ENCODE measurements at regions not wholly inside any gene's neighbourhood (a gene's known extent, or its start where the extent isn't known, plus 50 kb on each side); places are given as distances from the start of the nearest gene placed in this dataset.

DNA sequence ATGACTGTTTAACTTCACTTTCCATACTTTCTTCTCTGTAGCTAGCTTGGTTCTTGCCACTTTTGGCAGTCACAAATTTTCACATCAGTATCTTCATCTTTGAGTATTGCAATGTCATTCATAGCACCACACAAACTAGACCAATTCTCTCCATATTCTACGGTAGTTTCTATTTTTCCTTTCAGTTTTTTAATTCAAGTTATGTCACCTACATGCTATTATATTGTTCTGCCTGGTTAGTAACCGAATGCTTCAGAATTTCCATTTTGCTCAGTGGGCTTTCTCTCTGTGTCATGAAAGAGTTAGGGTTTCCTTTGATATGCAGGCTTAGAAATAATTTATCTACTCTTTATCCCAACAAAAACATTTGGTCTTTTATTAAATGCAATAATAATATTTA is 896.5 kb downstream of the GATA3 start:
- no peak for TF ChIP-seq EZH2phosphoT487 (IDR thresholded peaks at IDR 0.05; ENCODE audit: insufficient read depth, low read depth)
- H3K36me3 ChIP-seq (ENCODE audit: low read depth), result no peaks in the 10 kb centered on the region
- no peak for DNase-seq
- H3K27me3 ChIP-seq (replicated peaks; ENCODE audit: insufficient read depth), result no peaks in the 10 kb centered on the region
- H3K4me1 ChIP-seq (ENCODE audit: insufficient read depth), result no peaks in the 10 kb centered on the region
- no peaks in the 10 kb centered on the region for H3K9me3 ChIP-seq (ENCODE audit: low read depth)
- 5 to 8% methylated on average over 2 of the region's 2 CpGs for WGBS, 2 experiments (ENCODE audit: low coverage in 1 of 2, low lambda C conversion rate in 2 of 2, missing lambda C conversion rate in 2 of 2)
- no peaks in the 10 kb centered on the region for H3K79me2 ChIP-seq (ENCODE audit: insufficient read depth)
- no peaks in the 10 kb centered on the region for H4K20me1 ChIP-seq (ENCODE audit: insufficient read depth)
- H3K4me2 ChIP-seq (ENCODE audit: unreplicated experiment), result no peak overlapping the region
- H3F3A ChIP-seq (ENCODE audit: insufficient read depth), result no peaks in the 10 kb centered on the region
- no peak overlapping the region for H3K9ac ChIP-seq
- no peaks in the 10 kb centered on the region for H3K9me2 ChIP-seq (ENCODE audit: insufficient read depth)
- H3K27ac ChIP-seq, result no peak overlapping the region
- in situ Hi-C loops (cut with MboI), result no loop called here
- H3K4me3 ChIP-seq, result no peak overlapping the region
- H2AFZ ChIP-seq, result no peak overlapping the region

DNA sequence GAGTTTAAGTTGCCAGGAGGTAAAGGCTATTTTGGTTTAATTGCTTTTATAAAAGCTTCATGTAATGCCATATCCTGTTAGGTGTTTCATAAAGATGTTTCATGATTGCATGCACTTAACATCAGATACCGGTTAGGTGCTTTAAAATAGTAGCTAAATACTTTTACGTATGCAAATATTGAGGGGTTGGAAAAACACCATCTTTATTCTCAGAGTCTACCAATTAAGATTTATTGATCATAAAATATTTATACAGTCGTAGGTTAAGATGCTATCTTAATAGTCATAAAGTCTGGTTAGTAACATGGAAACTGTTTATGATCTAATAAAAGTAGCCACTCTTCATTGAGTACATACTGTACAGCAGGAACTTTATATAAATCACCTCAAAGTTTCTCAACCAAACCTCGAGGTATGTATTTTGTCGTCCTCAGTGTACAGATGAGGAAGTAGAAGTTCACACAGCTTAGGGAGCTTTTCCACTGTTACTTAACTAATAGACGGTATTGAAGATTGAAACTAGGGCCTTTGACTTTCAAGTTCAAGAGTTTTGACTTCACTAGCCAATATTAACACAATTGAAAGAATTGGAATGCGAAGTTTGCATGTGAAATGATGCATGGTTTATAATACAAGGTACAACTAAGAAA is 897.1 kb downstream of the GATA3 start:
- no peak overlapping the region for H2AFZ ChIP-seq
- in situ Hi-C loops (cut with MboI), result no loop called here
- H3K9ac ChIP-seq, result no peak overlapping the region
- H3K4me2 ChIP-seq (ENCODE audit: unreplicated experiment), result no peak overlapping the region
- no peaks in the 10 kb centered on the region for H3K9me3 ChIP-seq (ENCODE audit: low read depth)
- H3K36me3 ChIP-seq (ENCODE audit: low read depth), result no peaks in the 10 kb centered on the region
- TF ChIP-seq EZH2phosphoT487 (IDR thresholded peaks at IDR 0.05; ENCODE audit: insufficient read depth, low read depth) (no peak), EZH2 (IDR thresholded peaks at IDR 0.05; ENCODE audit: insufficient read depth, poor library complexity, severe bottlenecking) (no peak)
- no peak overlapping the region for H3K4me3 ChIP-seq
- H3F3A ChIP-seq (ENCODE audit: insufficient read depth), result no peaks in the 10 kb centered on the region
- 17 to 27% methylated on average over 7 of the region's 7 CpGs for WGBS, 2 experiments (ENCODE audit: low coverage in 1 of 2, low lambda C conversion rate in 2 of 2, missing lambda C conversion rate in 2 of 2)
- no peak overlapping the region for H3K27ac ChIP-seq
- H3K27me3 ChIP-seq (replicated peaks; ENCODE audit: insufficient read depth), result no peaks in the 10 kb centered on the region
- no peaks in the 10 kb centered on the region for H4K20me1 ChIP-seq (ENCODE audit: insufficient read depth)
- no peak for DNase-seq
- no peaks in the 10 kb centered on the region for H3K79me2 ChIP-seq (ENCODE audit: insufficient read depth)
- H3K9me2 ChIP-seq (ENCODE audit: insufficient read depth), result no peaks in the 10 kb centered on the region
- no peaks in the 10 kb centered on the region for H3K4me1 ChIP-seq (ENCODE audit: insufficient read depth)

- no peak overlapping the region for H3K27ac ChIP-seq
- 20 to 29% methylated on average over 4 of the region's 4 CpGs for WGBS, 2 experiments (ENCODE audit: low coverage in 1 of 2, low lambda C conversion rate in 2 of 2, missing lambda C conversion rate in 2 of 2)
- no peak overlapping the region for H3K9ac ChIP-seq
- H3F3A ChIP-seq (ENCODE audit: insufficient read depth), result no peaks in the 10 kb centered on the region
- H3K27me3 ChIP-seq (replicated peaks; ENCODE audit: insufficient read depth), result no peaks in the 10 kb centered on the region
- DNase-seq, result no peak
- no peak overlapping the region for H2AFZ ChIP-seq
- TF ChIP-seq EZH2 (IDR thresholded peaks at IDR 0.05; ENCODE audit: insufficient read depth, poor library complexity, severe bottlenecking) (no peak), EZH2phosphoT487 (IDR thresholded peaks at IDR 0.05; ENCODE audit: insufficient read depth, low read depth) (no peak)
- no peaks in the 10 kb centered on the region for H3K9me2 ChIP-seq (ENCODE audit: insufficient read depth)
- no peak overlapping the region for H3K4me3 ChIP-seq
- no peaks in the 10 kb centered on the region for H4K20me1 ChIP-seq (ENCODE audit: insufficient read depth)
- in situ Hi-C loops (cut with MboI), result no loop called here
- no peaks in the 10 kb centered on the region for H3K9me3 ChIP-seq (ENCODE audit: low read depth)
- H3K36me3 ChIP-seq (ENCODE audit: low read depth), result no peaks in the 10 kb centered on the region
- H3K4me1 ChIP-seq (ENCODE audit: insufficient read depth), result no peaks in the 10 kb centered on the region
- H3K79me2 ChIP-seq (ENCODE audit: insufficient read depth), result no peaks in the 10 kb centered on the region
- H3K4me2 ChIP-seq (ENCODE audit: unreplicated experiment), result no peak overlapping the region
These were observed 901.9 kb downstream of the GATA3 start for GRCh38 chr10:8956400-8956799.

DNA sequence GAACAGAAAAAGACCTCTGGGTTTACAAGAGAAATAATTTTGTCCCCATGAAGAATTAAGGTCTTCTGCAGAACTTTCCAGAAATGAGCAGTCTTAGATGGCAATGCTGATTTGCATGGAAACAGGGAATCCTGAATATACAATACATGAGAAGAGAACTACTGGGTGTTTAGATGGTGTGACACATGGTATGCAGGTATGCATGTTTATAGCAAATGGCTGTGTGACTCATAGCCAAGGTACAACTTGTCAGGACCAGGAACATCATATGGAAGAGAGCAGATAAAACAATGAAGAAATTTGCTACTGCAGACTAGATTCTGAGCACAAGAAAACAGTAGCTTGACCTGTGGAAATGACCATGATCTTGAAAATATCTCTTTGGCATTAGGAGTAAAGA is 907.8 kb downstream of the GATA3 start:
- Histone ChIP-seq H3K9ac (no peak overlapping the region), H3K27me3 (replicated peaks; ENCODE audit: insufficient read depth) (no peaks in the 10 kb centered on the region)
- no peak for TF ChIP-seq EZH2phosphoT487 (IDR thresholded peaks at IDR 0.05; ENCODE audit: insufficient read depth, low read depth)
- no peak for TF ChIP-seq EZH2 (IDR thresholded peaks at IDR 0.05; ENCODE audit: insufficient read depth, poor library complexity, severe bottlenecking)

GRCh38 chr10:8967061-8967460 is 912.6 kb downstream of the GATA3 start:
- Histone ChIP-seq H3K4me1 (ENCODE audit: insufficient read depth) (no peaks in the 10 kb centered on the region), H3K4me3 (no peak overlapping the region), H4K20me1 (ENCODE audit: insufficient read depth) (no peaks in the 10 kb centered on the region), H3K79me2 (ENCODE audit: insufficient read depth) (no peaks in the 10 kb centered on the region), H3F3A (ENCODE audit: insufficient read depth) (no peaks in the 10 kb centered on the region), H3K9ac (no peak overlapping the region), H3K4me2 (ENCODE audit: unreplicated experiment) (no peak overlapping the region), H3K9me2 (ENCODE audit: insufficient read depth) (no peaks in the 10 kb centered on the region), H3K36me3 (ENCODE audit: low read depth) (no peaks in the 10 kb centered on the region), H3K9me3 (ENCODE audit: low read depth) (no peaks in the 10 kb centered on the region), H3K27me3 (replicated peaks; ENCODE audit: insufficient read depth) (no peaks in the 10 kb centered on the region), H2AFZ (no peak overlapping the region), H3K27ac (no peak overlapping the region)
- DNase-seq, result no peak
- TF ChIP-seq EZH2phosphoT487 (IDR thresholded peaks at IDR 0.05; ENCODE audit: insufficient read depth, low read depth) (no peak), EZH2 (IDR thresholded peaks at IDR 0.05; ENCODE audit: insufficient read depth, poor library complexity, severe bottlenecking) (no peak)
- WGBS, 2 experiments (ENCODE audit: low coverage in 1 of 2, low lambda C conversion rate in 2 of 2, missing lambda C conversion rate in 2 of 2), result 20 to 23% methylated on average over 2 of the region's 2 CpGs
- in situ Hi-C loops (cut with MboI), result no loop called here

More for the DNA sequence above, 907.8 kb downstream of the GATA3 start:
- no peak overlapping the region for H3K27ac ChIP-seq
- no peaks in the 10 kb centered on the region for H3F3A ChIP-seq (ENCODE audit: insufficient read depth)
- no peaks in the 10 kb centered on the region for H3K4me1 ChIP-seq (ENCODE audit: insufficient read depth)
- DNase-seq, result no peak
- no peaks in the 10 kb centered on the region for H3K36me3 ChIP-seq (ENCODE audit: low read depth)
- H2AFZ ChIP-seq, result no peak overlapping the region
- in situ Hi-C loops (cut with MboI), result no loop called here
- no peaks in the 10 kb centered on the region for H3K9me2 ChIP-seq (ENCODE audit: insufficient read depth)
- H3K9me3 ChIP-seq (ENCODE audit: low read depth), result no peaks in the 10 kb centered on the region
- no peaks in the 10 kb centered on the region for H3K79me2 ChIP-seq (ENCODE audit: insufficient read depth)
- H4K20me1 ChIP-seq (ENCODE audit: insufficient read depth), result no peaks in the 10 kb centered on the region
- H3K4me2 ChIP-seq (ENCODE audit: unreplicated experiment), result no peak overlapping the region
- no peak overlapping the region for H3K4me3 ChIP-seq
